ENCODE measurements at regions not wholly inside any gene's neighbourhood (a gene's known extent, or its start where the extent isn't known, plus 50 kb on each side); places are given as distances from the start of the nearest gene placed in this dataset.

- Histone ChIP-seq H3K36me3 (ENCODE audit: control insufficient read depth in 2 of 3, insufficient read depth in 3 of 3, low read length in 3 of 3) (no peaks in the 10 kb centered on the region), H3K9ac (ENCODE audit: low read length in 3 of 3) (no peak overlapping the region), H3K9me3 (ENCODE audit: control insufficient read depth in 2 of 3, insufficient read depth in 1 of 3, low read length in 3 of 3) (peaks cover 0 to 4% (median 0%) of the 10 kb centered on the region in 3 donors), H3K4me3 (ENCODE audit: low read length in 3 of 3) (no peak overlapping the region), H3K27ac (ENCODE audit: low read depth in 2 of 2, low read length in 2 of 2) (no peak overlapping the region), H3K4me1 (ENCODE audit: control insufficient read depth in 2 of 3, insufficient read depth in 2 of 3, low read depth in 1 of 3, low read length in 3 of 3) (no peaks in the 10 kb centered on the region), H3K27me3 (ENCODE audit: control insufficient read depth, insufficient read depth, low read length) (no peaks in the 10 kb centered on the region)
- TF ChIP-seq, protein P1, sequence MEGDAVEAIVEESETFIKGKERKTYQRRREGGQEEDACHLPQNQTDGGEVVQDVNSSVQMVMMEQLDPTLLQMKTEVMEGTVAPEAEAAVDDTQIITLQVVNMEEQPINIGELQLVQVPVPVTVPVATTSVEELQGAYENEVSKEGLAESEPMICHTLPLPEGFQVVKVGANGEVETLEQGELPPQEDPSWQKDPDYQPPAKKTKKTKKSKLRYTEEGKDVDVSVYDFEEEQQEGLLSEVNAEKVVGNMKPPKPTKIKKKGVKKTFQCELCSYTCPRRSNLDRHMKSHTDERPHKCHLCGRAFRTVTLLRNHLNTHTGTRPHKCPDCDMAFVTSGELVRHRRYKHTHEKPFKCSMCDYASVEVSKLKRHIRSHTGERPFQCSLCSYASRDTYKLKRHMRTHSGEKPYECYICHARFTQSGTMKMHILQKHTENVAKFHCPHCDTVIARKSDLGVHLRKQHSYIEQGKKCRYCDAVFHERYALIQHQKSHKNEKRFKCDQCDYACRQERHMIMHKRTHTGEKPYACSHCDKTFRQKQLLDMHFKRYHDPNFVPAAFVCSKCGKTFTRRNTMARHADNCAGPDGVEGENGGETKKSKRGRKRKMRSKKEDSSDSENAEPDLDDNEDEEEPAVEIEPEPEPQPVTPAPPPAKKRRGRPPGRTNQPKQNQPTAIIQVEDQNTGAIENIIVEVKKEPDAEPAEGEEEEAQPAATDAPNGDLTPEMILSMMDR (IDR thresholded peaks at IDR 0.05; ENCODE audit: borderline replicate concordance, extremely low read depth, insufficient read depth) = no peak
- intact Hi-C loops (cut with DNase I) = no loop called here
- no peak for DNase-seq
- FAIRE-seq = no peak
Observed at GRCh38 chr5:89904442-89904841, 505.1 kb downstream of the CETN3 start.

GRCh38 chr5:89901983-89902382, 507.6 kb downstream of the CETN3 start:
- Histone ChIP-seq H3K9me3 (ENCODE audit: control insufficient read depth in 2 of 3, insufficient read depth in 1 of 3, low read length in 3 of 3) (peaks cover 0 to 3% (median 0%) of the 10 kb centered on the region in 3 donors), H3K36me3 (ENCODE audit: control insufficient read depth in 2 of 3, insufficient read depth in 3 of 3, low read length in 3 of 3) (no peaks in the 10 kb centered on the region), H3K9ac (ENCODE audit: low read length in 3 of 3) (no peak overlapping the region), H3K27ac (ENCODE audit: low read depth in 2 of 2, low read length in 2 of 2) (no peak overlapping the region), H3K27me3 (ENCODE audit: control insufficient read depth, insufficient read depth, low read length) (no peaks in the 10 kb centered on the region), H3K4me3 (ENCODE audit: low read length in 3 of 3) (no peak overlapping the region), H3K4me1 (ENCODE audit: control insufficient read depth in 2 of 3, insufficient read depth in 2 of 3, low read depth in 1 of 3, low read length in 3 of 3) (no peaks in the 10 kb centered on the region)
- no peak for DNase-seq
- intact Hi-C loops (cut with DNase I) = no loop called here
- TF ChIP-seq, protein P1 (IDR thresholded peaks at IDR 0.05; ENCODE audit: borderline replicate concordance, extremely low read depth, insufficient read depth) = no peak
- no peak for FAIRE-seq

DNA sequence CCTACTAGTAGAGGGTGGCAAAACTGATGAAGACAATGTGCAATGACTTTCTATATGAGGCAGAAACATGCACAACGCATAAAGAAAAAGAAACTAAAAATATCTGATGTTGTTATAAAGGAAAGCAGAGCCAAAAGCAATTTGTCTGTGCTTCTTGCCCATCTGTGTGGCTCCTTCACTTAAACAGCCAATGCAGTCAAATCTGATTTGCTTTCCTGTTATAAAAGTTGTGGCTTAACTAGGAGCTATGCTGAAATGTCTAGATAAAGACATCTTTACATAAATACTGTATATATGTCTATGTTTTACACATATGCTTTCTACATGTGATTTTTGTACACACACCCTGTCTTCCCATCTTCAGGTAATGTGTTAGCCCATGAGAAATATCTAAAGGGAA, 508.2 kb downstream of the CETN3 start:
- TF ChIP-seq, protein P1 (IDR thresholded peaks at IDR 0.05; ENCODE audit: borderline replicate concordance, extremely low read depth, insufficient read depth) = no peak
- Histone ChIP-seq H3K9ac (ENCODE audit: low read length in 3 of 3) (no peak overlapping the region), H3K4me3 (ENCODE audit: low read length in 3 of 3) (no peak overlapping the region), H3K9me3 (ENCODE audit: control insufficient read depth in 2 of 3, insufficient read depth in 1 of 3, low read length in 3 of 3) (no peaks in the 10 kb centered on the region), H3K27me3 (ENCODE audit: control insufficient read depth, insufficient read depth, low read length) (no peaks in the 10 kb centered on the region), H3K4me1 (ENCODE audit: control insufficient read depth in 2 of 3, insufficient read depth in 2 of 3, low read depth in 1 of 3, low read length in 3 of 3) (no peaks in the 10 kb centered on the region), H3K27ac (ENCODE audit: low read depth in 2 of 2, low read length in 2 of 2) (no peak overlapping the region), H3K36me3 (ENCODE audit: control insufficient read depth in 2 of 3, insufficient read depth in 3 of 3, low read length in 3 of 3) (no peaks in the 10 kb centered on the region)
- intact Hi-C loops (cut with DNase I) = no loop called here
- FAIRE-seq (no peak), DNase-seq (no peak)

GRCh38 chr5:89900346-89900745, 509.2 kb downstream of the CETN3 start:
- FAIRE-seq (no peak), DNase-seq (no peak)
- no peaks in the 10 kb centered on the region for H3K36me3 ChIP-seq (ENCODE audit: control insufficient read depth in 2 of 3, insufficient read depth in 3 of 3, low read length in 3 of 3)
- no peak overlapping the region for H3K27ac ChIP-seq (ENCODE audit: low read depth in 2 of 2, low read length in 2 of 2)
- TF ChIP-seq, protein P1 (IDR thresholded peaks at IDR 0.05; ENCODE audit: borderline replicate concordance, extremely low read depth, insufficient read depth) = no peak
- H3K27me3 ChIP-seq (ENCODE audit: control insufficient read depth, insufficient read depth, low read length) = no peaks in the 10 kb centered on the region
- intact Hi-C loops (cut with DNase I) = no loop called here
- no peaks in the 10 kb centered on the region for H3K9me3 ChIP-seq (ENCODE audit: control insufficient read depth in 2 of 3, insufficient read depth in 1 of 3, low read length in 3 of 3)
- no peak overlapping the region for H3K9ac ChIP-seq (ENCODE audit: low read length in 3 of 3)
- H3K4me1 ChIP-seq (ENCODE audit: control insufficient read depth in 2 of 3, insufficient read depth in 2 of 3, low read depth in 1 of 3, low read length in 3 of 3) = no peaks in the 10 kb centered on the region
- H3K4me3 ChIP-seq (ENCODE audit: low read length in 3 of 3) = no peak overlapping the region
